Bronchial epithelial cell (primary cell): ENCODE measurements at regions not wholly inside any gene's neighbourhood (a gene's known extent, or its start where the extent isn't known, plus 50 kb on each side); places are given as distances from the start of the nearest gene placed in this dataset.
A peak's percentile ranks its signal among the peaks of the same experiment; 100 is the strongest.

Source experiments
- DNase-seq: peaks from one replicate; pipeline ENCODE4 v3.0.0-alpha.2; 2010; ENCODE audit warnings: low read depth
- FAIRE-seq: peaks from 2 replicates; lab custom pipeline; 2011; peaks lifted over from hg19 to GRCh38; lab: Jason Lieb, UNC
- H3K27me3 ChIP-seq: 2 replicates; pipeline ENCODE4 v1.5.1; 2011; ENCODE audit warnings: low read length; ENCODE audit not compliant: control insufficient read depth, insufficient read depth
- H3K36me3 ChIP-seq: 2 replicates; pipeline ENCODE4 v1.5.1; 2011; ENCODE audit warnings: low read length; ENCODE audit not compliant: control insufficient read depth, insufficient read depth
- H3K4me3 ChIP-seq: 2 replicates; pipeline ENCODE4 v1.5.1; 2011; ENCODE audit warnings: mild to moderate bottlenecking, low read depth, low read length, control low read depth
- CTCF ChIP-seq: IDR thresholded peaks from 2 replicates; pipeline ENCODE4 v1.5.1; 2011; ENCODE audit warnings: mild to moderate bottlenecking, moderate library complexity, low read length, control low read depth, inconsistent platforms; ENCODE audit not compliant: insufficient read depth, severe bottlenecking

- no peak for DNase-seq
- no peaks in the 10 kb centered on the region for H3K27me3 ChIP-seq
- no peak for TF ChIP-seq CTCF
- H3K36me3 ChIP-seq = no peaks in the 10 kb centered on the region
- H3K4me3 ChIP-seq = no peak overlapping the region
- FAIRE-seq = peak; percentile 90
These were observed 124.4 kb downstream of the FBXO15 start for GRCh38 chr18:74023220-74023619.

GRCh38 chr18:74019864-74020263 is 127.8 kb downstream of the FBXO15 start:
- Histone ChIP-seq H3K36me3 (no peaks in the 10 kb centered on the region), H3K27me3 (no peaks in the 10 kb centered on the region), H3K4me3 (no peak overlapping the region)
- FAIRE-seq = no peak
- no peak for DNase-seq
- no peak for TF ChIP-seq CTCF

- H3K4me3 ChIP-seq = no peak overlapping the region
- no peak for FAIRE-seq
- no peak for TF ChIP-seq CTCF
- DNase-seq = peak; percentile 90
- no peaks in the 10 kb centered on the region for H3K27me3 ChIP-seq
- H3K36me3 ChIP-seq = no peaks in the 10 kb centered on the region
These were observed 133.7 kb downstream of the FBXO15 start for GRCh38 chr18:74013955-74014354.

- no peak for DNase-seq
- H3K4me3 ChIP-seq = no peak overlapping the region
- no peaks in the 10 kb centered on the region for H3K27me3 ChIP-seq
- H3K36me3 ChIP-seq = no peaks in the 10 kb centered on the region
- TF ChIP-seq CTCF = no peak
- no peak for FAIRE-seq
These were observed 134.5 kb downstream of the FBXO15 start for GRCh38 chr18:74012954-74013630.

- no peaks in the 10 kb centered on the region for H3K36me3 ChIP-seq
- H3K27me3 ChIP-seq = peaks cover 3% of the 10 kb centered on the region
- no peak overlapping the region for H3K4me3 ChIP-seq
- no peak for TF ChIP-seq CTCF
- DNase-seq (no peak), FAIRE-seq (no peak)
These were observed 141.5 kb downstream of the FBXO15 start for GRCh38 chr18:74006143-74006542.
